GM19035 (cell line): ENCODE measurements at regions not wholly inside any gene's neighbourhood (a gene's known extent, or its start where the extent isn't known, plus 50 kb on each side); places are given as distances from the start of the nearest gene placed in this dataset.

ENCODE experiments used
- ATAC-seq: cut with Tn5 transposase; IDR thresholded peaks from one replicate; pipeline ENCODE4 v1.9.1; 2021; ENCODE audit not compliant: unreplicated experiment

- ATAC-seq, result no peak
These were observed 64.2 kb upstream of the DPH5 start for GRCh38 chr1:101089613-101090338.

- ATAC-seq, result no peak
These were observed 62.8 kb upstream of the DPH5 start for GRCh38 chr1:101088431-101088830.

- ATAC-seq, result no peak
These were observed 61.2 kb upstream of the DPH5 start for GRCh38 chr1:101086783-101087182.

- ATAC-seq, result peak; percentile 90
These were observed 56.2 kb upstream of the DPH5 start for GRCh38 chr1:101081496-101082488.

DNA sequence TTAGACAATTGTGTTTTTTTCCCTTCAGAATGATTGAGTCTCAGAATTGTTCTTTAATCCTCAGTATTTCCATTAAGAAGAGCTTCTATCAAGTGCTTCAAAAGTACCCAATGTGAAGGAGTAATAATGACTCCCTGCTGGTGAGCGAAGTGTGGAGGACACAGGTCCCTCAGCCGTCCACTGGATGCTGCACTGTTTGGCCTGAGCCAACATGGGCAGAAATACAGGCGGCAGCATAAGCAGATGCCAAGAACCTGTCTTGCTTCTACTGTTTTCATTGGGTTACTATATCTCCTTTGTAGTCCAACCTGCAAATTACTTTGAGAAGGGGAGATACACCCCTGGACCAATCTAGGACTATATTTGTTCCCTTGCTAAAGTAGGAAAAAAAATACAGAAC lies 55.3 kb upstream of the DPH5 start:
- no peak for ATAC-seq

DNA sequence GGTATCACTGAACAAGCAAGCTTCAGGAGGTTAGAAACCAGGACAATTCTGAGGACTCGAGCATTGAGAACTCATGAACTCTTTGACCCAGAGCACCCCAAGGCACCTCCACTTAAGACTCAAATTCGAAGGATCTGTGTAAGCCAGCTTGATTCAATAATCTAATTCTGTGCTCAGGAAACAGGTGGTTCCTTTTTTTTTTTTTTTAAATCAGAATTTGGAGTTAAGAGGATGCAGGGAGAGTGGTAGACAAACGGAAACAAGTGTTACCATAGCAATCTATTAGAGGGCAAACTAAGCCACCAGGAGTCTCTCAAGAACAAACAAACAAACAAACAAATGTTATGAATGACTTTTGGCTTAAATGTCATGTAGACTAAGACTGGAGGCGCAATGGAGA lies 53.8 kb upstream of the DPH5 start:
- ATAC-seq, result no peak

GRCh38 chr1:101077849-101078248 lies 52.3 kb upstream of the DPH5 start:
- ATAC-seq, result no peak

DNA sequence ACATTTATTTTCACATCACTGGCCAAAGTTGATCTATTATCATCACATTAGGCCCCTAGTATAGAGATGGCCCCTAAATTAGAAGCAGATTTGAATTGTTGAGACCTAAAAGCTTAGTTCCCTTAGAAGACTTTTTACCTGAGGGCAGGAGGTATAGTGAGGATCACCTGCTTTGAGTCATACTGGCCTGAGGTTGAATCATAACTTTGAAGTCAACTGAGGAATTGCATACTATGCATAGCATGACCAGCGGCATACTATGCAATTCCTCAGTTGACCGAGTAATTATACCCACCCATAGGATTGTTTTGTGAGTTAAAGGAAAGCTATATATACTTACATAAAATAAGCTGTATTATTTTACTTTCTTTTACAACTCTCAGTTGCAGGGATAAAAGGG lies 50.3 kb upstream of the DPH5 start:
- ATAC-seq, result no peak
